HG03432 (cell line): ENCODE measurements at regions not wholly inside any gene's neighbourhood (a gene's known extent, or its start where the extent isn't known, plus 50 kb on each side); places are given as distances from the start of the nearest gene placed in this dataset.

Experiments used
- ATAC-seq: cut with Tn5 transposase; IDR thresholded peaks from one replicate; pipeline ENCODE4 v1.9.1; 2021; ENCODE audit warnings: mild to moderate bottlenecking, moderate library complexity; ENCODE audit not compliant: unreplicated experiment

GRCh38 chr10:29925771-29926692 lies 133.4 kb downstream of the JCAD start:
- no peak for ATAC-seq

- ATAC-seq = no peak
Observed at GRCh38 chr10:29924436-29924835, 134.9 kb downstream of the JCAD start.

- ATAC-seq = no peak
Observed at GRCh38 chr10:29923416-29923965, 135.9 kb downstream of the JCAD start.

DNA sequence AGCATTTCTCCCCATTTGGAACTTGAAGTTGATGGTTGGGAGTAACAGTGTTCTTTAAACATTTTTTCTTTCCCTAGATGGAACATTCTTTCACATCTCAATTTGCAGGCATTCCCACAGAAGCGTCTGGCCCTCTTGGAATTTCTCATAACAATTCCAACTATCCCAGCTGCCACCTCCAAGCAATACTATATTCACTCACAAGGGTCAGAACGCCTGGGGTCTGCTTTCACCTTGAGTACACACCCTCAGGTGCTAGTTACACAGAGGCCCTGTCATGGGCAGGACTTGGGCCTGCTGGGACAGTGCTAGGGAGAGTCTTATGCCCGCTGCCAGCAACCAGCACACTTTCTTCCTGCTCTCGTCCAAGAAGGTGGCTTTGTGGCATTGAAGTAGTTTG lies 136.5 kb downstream of the JCAD start:
- ATAC-seq = no peak

- ATAC-seq = no peak
Observed at GRCh38 chr10:29922226-29922625, 137.2 kb downstream of the JCAD start.

DNA sequence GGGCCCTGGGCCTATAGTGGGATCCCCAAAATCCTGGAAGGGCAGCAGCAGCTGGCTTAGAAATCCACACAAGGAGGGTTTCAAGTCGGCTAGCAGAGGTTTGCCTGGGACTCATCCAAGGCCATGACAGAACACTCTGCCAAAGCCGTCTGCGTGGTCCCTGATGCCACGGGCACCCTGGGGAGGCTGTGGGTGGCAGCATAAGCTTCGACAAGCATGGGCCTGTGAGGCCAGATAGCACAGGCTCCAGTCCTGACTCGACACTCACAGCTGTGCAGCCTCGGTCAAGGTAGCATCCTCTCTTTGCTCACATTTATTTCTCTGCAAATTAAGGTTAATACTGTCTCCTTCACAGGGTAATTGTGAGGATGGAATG lies 138.3 kb downstream of the JCAD start:
- no peak for ATAC-seq

GRCh38 chr10:29920408-29921070 lies 138.8 kb downstream of the JCAD start:
- no peak for ATAC-seq

- no peak for ATAC-seq
Observed at GRCh38 chr10:29918623-29919400, 140.6 kb downstream of the JCAD start.

GRCh38 chr10:29917311-29917710 lies 142.1 kb downstream of the JCAD start:
- no peak for ATAC-seq

DNA sequence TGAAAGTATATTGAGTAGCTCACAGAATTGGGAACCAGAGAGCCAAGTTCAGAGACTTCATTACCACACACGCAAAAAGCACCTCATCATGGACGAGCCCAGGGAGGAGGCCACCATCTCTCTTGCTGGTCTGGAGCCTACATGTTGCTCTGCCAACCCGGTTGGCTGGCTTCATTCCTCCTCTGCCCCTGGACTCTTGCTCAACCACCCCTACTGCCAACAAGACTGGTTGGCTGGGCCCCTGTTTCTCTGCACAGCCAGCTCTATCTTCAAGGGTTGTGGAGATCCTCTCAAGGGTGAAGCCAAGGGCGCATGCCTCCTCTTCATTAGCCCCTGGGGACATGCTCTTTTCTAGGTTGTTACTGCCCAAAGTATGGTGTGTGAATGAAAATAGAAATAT lies 142.7 kb downstream of the JCAD start:
- ATAC-seq = no peak

DNA sequence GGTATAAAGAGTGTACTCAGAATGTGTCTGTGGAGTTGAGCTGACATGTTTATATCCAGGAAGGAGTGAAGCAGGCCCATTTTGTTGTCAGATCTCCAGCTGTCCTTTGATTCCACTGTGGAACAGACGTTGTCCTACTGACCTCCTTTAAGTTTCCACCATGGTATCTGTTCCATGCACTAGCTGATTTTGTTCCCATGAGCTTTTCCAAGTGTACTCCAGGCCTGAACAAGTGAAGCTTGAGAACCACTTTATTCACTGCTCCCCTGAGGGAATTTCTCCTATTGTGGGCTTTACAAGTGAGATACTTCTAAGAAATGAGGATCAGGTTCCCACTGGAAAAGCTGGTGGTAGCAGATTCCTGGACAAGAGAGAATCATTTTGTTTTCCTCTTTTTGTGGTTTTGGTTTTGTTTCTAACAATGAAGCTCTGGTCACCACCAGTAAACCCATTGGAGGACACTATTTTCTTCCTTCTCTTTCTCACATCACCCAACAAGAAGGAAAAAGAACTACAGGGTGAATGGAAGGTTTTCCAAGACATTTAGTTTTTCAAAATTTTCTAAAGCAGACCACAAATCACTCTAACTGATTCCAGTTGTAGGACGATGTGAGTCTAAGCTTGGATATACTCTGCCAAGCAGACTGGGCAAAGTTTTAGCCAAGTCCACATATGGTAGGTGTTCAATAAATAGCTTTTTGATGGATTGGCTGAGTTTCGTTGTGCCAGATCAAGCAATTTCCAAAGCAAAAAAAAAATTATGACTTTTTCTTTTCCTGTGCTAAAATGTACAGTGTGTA lies 144.2 kb downstream of the JCAD start:
- no peak for ATAC-seq

DNA sequence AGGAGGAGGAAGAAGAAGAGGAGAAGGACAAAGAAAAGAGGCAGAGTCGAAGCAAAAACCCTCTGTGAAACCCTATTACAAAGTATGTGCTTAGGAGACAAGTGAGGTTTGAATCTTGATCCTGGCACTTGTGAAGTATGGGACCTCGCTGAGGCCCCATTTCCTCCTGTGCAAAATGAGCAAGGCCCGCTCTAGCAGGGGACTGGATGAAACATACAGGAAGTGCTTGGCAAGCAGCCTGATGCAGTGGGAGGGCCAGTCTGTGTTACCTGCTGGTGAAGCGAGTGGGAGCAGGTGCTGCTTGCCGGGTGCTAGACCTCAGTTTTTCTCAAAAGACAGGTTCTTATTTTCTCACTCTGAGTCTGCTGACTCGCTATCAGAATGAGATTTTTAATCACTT lies 150.4 kb downstream of the JCAD start:
- ATAC-seq = no peak

DNA sequence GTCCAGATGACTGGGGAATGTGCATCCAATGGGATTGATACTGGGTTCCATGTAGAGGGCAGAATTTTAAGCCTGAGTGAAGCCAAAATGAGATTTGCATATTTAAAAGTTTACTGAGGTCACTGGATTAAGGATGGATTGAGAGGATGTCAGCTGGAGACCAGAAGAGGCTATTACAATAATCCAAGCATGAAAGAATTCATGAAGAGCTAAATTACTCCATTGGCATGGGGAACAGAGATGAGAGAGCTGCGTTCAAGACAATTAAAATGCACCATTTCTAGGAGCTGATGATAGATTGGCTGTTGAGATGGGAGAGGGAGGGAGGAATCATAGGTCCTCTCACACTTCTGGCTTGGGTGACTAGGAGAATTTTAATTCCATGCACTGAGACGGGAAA lies 158.5 kb downstream of the JCAD start:
- no peak for ATAC-seq

DNA sequence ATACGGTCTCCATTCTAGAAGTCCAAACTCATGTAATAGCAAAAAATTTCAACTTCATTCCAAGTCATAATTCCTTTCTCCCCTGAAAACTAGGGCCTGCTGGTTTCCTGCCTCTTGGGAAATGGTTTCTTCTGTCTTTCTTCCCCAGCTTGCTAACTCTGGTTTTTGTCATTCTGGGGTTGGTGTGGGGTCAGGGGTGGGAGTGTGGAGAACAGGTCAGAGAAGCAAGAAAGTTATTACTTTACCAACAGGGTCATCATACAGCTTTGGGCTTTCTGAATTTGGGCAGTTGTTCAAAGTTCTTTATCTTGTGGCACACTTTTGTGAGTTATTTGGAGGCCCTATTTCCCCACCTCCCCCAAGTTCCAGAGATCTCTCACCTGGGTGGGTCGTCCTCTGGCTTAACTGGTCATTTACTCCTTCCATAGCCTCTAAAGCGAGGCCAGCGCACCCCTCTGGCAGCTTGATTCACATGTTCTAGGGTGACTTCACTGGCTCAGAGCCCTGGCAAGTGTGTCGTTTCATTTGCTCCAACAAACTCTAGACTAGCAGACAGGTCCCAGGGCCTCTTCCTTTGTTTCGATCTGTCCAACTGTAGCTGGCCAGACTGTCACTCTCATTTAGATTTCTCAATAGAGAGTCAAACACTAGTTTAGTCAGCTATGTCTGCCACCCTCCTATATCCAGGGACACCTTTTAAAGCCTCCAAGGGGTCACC lies 161.2 kb downstream of the JCAD start:
- no peak for ATAC-seq

DNA sequence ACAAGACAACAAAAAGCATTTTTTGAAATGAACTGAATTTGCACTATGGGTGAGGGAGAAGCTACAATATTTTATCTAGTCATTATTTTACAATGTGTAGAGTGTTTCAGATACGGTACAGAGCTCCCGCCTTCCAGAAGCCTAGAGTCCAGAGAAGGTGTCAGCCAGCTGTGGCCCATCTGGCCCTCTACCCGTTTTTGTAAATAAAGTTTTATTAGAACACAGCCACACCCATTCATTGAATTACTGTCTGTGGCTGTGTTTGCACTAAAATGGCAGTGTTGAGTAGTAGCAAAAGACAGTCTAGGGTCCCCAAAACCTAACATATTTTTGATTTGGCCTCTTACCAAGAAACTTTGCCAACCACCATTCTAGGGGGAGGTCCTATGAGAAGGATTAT lies 162.0 kb downstream of the JCAD start:
- ATAC-seq = no peak

- ATAC-seq = no peak
Observed at GRCh38 chr10:29896053-29896452, 163.3 kb downstream of the JCAD start.

DNA sequence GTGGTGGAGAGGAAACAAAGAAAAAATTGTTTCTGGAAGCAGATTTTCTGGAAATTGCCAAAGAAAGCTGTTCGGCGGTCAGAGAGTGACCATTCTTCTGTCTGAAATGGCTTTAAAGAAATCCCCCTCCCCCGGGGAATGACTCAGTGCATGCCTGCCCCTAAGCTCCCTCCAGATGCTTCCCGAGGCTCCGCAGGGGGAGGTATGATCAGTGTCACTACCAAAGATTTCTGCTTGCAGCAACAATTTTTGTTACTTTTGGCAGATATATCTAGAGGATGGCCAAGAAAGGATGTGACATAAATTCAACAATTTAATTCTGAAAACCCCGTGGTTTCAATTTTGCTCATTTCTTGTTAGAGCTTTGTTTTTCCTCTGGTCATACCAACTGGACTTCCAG lies 163.9 kb downstream of the JCAD start:
- no peak for ATAC-seq

DNA sequence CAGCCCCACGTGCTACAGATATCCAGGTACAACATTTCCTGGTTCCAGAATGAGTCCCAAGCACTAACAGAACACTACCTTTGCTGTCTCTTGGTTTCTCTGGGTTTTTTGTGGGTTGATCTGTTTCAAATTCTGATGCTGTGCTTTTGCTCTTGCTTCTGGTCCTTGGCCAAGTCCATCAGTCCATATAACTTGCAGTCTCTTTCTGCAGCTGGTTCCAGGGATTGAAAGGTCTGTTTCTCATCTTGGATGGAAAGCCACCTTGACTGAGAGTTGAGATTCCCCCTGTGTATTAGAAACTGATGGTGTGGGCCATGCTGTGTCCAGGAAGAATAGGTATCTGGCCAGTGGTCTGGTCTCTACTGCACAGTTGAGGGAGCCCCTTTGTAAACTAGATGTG lies 171.1 kb downstream of the JCAD start:
- ATAC-seq = no peak

DNA sequence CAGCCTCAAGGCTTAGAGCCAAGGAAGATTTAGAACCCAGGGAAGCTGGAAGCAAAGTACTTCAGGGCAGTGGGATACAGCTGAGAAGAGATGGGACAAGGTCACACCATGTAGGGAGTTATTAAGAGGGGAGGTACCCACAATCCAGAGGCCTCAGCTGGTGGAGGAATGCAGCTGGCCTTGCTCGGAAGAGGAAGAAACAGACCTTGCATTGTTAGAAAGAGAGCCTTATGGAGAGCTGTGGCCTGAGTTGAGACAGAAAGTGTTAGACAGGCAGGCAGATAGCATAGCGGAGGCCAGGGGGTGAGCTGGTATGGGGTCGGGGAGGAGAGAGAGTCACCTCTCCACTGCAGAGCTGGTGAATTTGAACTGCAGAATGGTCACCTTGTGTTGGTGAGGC lies 173.1 kb downstream of the JCAD start:
- ATAC-seq = no peak

GRCh38 chr10:29883231-29883630 lies 176.2 kb downstream of the JCAD start:
- ATAC-seq = no peak
